HK-2 (cell line): ENCODE measurements at regions not wholly inside any gene's neighbourhood (a gene's known extent, or its start where the extent isn't known, plus 50 kb on each side); places are given as distances from the start of the nearest gene placed in this dataset.
A peak's percentile ranks its signal among the peaks of the same experiment; 100 is the strongest.
"Not testable (repeated sequence)": the region's sequence is repeated elsewhere in the genome, so short reads cannot be mapped to it uniquely, and the experiment has no call there.

ENCODE experiments used
- DNase-seq: peaks from one replicate; pipeline ENCODE4 v3.0.0-alpha.2; 2018; ENCODE audit not compliant: unreplicated experiment

DNA sequence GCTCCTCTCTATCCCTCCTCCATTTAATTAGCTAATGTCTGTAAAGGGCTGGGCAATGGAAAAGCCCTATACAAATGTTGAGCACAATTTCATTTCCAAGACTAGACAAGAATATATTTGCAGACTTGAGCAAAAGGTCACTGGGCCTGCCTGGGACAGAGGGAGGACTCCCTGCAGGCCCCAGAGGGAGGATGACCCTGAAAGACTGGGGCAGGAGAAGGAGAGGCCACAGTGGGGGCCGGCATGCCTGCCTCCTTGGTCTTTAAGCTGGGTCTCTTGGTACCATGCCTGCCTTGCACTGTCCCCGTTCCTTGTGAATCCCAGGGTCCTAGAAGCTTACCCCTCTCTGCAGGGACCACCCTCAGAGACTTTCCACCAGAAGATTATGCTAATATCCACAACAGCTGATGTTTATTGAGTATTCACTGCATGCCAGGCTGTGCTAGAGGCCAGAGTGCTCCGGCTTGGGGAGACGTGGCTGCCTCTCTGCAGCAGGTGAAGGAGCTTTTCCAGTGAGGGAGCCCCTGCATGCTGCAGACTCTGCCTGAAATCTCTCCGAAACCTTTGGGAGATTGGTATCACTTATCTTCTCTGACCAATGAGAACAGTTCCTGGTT lies 72.7 kb upstream of the HSPA9 start:
- no peak for DNase-seq

DNA sequence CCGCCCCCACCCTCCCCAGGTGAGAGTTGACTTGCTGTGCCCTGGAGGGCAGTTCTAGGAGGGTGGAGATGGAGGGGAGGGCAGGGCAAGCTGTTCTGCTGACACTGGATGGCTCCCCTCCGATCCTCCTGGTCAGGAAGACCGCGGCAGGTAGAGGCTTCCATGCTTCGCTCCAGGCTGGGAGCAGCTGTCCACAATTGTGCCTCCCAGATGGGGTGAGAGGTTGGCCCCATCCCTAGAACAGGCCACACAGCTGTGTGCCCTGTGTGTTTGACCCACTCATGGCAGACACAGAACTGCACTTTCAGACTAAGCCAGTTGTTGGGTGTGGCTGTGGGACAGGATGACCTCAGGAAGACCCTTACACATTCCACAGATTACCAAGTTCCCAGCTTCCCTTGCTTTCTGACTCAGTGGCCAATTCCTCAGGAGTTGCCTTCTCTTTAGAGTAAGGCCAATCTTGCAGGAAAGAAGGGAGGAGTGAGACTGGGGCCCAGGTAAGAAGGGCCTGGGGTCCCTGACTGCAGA lies 72.1 kb upstream of the HSPA9 start:
- no peak for DNase-seq

DNA sequence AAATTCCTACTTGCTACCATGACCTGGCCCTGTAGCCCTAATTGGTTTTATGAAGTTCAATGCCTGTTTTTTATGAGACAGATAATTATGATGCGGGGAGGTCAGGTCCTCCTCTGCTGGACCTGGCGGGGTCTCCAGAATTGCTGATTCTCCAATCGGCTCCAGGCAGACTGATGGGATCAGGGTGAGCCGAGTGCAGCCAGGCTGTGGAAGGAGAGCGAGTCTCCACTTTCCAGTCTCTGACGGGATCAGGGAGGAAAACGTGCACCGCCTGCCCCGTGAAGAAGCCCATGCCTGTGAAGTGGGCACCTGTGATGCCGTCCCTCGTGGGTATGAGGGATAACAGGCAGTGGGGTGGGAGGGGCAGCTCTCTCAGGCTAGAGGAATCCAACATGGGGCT lies 71.5 kb upstream of the HSPA9 start:
- DNase-seq: no peak

DNA sequence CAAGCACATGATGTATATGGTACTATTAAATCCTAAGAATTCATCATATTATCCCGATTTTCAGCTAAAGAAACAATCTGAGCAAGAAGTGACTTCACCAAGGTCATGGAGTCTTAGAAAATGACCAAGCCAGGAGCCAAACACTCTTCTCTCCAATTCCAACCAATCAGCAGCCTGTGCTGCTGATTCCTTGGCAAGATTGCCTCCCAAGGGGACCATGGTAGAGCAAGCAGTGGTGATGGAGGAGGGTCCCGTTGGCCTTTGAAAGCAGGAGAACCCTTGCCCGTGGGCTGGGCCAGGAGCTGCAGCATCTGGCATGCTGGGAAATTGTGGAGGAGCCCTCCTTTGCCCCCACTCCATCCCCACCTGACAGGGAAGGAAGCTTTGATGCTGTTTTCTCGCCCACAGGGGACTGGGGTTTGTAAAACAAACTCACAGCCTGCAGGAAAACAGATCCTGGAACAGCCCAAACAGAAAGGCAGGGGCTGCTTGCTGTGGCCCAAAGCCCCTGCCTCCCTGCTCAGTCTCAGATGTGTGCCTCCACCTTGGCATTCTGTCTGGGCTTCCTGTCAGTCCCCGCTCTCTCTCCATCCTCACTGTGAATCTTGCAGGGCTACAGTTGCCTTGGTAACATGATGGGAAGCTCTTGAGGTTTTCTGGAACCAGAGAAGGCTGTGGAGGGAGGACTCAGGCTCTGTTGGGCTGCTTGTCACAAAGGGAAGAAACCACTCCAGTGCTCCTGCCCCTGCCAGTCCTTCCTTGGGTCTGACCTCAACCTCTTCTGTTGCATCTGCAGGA lies 70.8 kb upstream of the HSPA9 start:
- DNase-seq: no peak

DNA sequence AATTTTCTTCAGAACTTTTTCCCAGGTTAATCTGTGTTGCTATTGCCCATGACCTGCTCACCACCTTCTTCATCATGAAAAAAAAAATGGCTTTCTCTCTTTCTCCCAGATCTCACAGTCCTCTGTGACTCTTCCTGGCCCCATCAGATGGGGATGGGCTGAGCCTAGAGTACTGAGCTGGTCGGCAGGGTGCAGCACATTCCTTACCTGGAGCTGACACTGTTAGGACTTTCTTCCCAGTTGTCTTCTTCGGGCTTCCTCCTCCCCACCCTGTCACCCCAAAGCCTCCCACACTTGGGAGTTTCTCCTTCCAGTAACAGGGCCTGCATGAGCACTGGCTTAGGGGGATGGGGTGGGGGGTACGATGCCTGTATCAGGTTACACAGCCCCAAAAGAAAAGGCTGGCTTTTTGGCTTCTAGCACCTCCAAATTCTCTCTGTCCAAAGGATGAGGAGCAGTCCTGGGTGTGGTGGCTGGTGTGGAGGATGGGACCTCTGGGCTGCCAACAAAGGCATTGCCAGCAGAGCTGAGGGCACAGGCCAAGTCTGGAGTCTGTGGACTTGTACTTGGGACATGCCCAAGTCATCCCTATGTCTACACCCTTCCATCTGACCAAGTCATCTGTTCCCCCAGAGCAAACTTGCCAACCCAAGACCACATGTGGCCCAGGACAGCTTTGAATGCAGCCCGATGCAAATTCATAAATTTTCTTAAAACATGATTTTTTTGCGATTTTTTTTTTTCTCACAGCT lies 68.0 kb upstream of the HSPA9 start:
- no peak for DNase-seq

DNA sequence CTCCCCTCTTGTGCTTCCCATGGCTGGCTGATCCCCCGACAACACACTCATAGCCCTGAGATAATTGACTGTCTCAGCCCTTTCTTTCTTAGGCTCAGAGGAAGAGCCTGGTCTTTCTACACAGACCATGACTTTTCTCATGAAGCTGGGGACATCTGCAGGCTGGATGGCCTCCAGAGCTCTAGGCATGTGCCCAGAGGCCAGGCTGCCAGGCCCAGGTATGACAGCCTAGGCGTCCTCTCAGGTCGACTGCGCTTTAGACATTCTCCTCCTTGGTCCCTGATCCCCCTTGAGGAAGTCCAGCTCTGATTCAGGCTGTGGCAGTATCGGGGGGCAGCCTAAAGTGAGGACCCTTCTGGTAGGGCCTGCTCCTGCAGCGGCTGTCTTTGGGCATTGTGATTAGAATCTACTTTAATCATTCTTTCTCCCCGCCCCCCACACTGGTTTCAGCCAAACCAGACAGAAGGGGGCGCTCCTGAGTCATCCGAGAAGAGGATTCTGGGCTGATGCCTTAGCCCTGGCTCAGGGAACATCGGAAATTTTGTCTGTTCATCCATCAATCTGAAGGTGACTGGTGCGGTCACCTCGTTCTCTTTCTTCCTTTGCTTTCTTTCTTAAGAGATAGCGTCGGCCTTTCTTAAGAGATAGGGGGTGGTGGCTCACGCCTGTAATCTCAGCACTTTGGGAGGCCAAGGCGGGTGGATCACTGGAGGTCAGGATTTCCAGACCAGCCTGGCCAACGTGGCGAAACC lies 66.5 kb upstream of the HSPA9 start:
- DNase-seq: peak; percentile 64

DNA sequence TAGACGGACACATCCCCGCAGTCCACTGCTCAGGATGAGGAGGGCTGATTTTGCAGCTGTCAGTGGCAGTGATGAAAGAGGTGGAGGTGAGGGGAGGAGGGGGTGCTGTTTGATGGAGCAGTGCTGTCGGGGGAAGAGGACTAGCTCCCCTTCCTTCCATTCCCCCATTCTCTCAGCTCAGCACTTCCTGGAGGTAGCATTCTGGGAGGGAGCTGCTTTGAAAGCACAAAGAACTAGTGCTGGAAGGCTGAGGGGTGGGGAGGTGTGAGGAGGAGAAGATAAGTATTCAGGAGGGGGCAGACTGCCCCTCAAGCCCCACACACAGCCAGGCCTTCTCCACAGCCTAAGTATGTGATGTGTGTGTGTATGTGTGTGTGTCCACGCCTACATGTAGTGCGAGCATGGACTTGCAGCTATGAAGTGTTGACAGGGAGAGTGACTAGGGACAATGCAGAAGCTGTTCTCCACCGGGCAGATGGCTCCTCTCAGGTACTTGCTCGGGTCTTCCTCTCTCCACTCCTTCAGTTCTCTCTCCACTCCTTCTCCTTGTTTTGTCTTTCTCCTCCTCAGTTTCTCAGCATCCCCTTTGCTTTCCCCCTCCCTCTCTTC lies 65.5 kb upstream of the HSPA9 start:
- DNase-seq: no peak

DNA sequence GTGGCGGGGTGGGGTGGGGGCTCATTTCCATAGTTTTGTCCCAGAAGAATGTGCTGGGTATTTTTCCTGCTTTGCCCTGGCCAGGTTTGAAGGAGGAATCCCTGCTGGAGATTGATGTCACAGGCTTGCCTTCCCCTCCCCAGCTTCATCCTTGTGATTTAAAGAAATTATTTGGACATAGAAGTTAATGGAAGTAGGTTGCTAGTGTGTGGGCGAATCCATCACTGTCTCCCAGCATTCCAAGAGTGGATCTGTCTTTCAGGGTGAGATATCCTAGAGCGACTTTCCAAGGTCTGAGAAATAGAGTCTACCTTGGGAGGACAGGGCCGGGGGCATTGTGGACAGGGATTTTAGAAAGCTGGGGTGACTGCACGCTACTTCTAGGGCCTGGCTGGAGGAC lies 64.9 kb upstream of the HSPA9 start:
- DNase-seq: no peak

DNA sequence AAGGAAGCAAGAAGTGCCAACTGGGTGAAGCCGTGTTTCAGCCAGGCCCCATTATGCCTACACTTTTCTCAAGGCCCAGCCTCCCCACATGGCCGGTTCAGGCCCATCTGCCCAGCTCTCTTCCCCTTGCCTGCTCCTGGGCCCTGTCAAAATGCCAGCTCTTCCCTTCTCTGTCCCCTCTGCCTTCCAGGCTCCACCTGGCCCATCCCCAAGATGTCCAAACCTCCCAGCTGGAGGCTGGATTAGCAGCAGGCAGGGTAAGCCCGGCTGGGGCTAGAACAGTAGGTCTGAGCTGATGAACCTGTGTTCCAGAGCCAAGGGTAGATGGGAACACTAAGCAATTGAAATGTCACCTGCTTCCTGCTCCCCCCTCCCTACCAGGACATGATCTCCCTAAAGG lies 64.1 kb upstream of the HSPA9 start:
- DNase-seq: no peak

DNA sequence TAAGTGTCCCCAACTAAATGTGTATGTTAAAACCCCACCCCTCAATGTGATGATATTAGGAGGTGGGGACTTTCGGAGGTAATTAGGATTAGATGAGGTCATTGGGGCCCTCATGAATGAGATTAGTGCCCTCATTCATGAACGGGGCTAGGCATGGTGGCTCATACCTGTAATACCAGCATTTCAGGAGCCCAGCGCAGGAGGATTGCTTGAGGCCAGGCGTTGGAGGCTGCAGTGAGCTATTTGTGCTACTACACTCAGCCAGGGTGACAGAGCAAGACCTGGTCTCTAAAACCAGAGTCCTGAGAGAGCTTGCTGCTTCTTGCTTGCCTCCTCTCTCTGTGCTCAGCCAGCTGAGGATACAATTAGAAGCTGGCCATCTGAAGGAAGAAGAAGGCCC lies 62.1 kb upstream of the HSPA9 start:
- DNase-seq: no peak

DNA sequence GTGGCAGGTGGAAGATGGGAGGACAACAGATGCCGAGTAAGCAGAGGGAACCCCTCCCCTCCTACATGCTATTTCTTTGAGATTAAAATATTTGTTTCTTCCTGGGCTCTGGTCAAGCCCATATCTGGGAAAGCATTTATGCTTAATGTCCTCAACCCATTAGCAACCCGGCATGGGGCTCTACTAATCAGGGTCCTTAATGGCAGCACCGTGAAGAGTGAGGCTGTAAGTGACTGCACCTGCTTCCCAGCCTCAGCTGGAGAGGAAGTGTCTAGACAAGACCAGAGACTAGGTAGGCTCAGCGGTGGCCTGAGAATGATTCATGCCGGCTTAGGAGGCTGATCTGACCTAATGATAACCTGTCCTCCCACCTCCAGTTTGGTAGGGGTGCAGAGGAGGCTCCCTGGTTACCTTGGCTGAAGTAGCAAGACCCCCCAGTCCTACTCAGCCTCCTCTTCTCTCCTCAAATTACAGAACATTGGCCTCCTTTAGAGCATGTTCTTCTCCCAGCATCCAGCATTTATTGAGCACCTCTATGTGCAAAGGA lies 61.3 kb upstream of the HSPA9 start:
- DNase-seq: no peak

DNA sequence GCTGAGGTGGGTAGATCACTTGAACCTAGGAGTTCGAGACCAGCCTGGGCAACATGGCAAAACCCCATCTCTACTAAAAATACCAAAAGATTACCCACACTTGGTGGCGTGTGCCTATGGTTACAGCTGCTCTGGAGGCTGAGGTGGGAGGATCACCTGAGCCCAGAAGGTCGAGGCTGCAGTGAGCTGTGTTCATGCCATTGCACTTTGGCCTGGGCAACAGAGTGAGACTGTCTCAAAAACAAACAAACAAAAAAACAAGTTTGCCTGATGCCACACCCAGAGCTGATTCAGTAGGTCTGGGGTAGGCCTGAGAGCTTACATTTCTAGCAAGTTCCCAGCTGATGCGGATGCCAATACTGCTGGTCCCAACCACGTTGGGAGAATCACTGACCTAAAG lies 60.5 kb upstream of the HSPA9 start:
- DNase-seq: no peak

DNA sequence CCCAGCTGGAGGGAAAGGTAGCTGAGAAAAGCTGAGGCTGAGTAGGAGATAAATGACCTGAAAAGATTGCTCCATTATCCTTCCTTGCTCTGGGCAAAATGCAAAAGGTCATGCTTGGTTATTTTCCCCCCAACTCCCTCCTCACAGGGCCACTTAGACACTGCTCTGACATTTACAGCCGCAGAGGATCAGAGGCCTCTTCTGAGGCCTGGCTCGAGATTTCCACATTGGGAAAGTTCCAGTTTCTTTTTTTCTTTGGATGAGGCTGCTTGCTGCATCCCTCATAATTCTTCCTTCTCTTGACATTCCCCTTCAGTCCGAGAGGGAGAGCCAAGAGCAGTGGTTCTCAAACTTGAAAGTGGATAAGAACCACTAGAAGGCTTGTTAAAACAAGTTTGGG lies 60.1 kb upstream of the HSPA9 start:
- no peak for DNase-seq

DNA sequence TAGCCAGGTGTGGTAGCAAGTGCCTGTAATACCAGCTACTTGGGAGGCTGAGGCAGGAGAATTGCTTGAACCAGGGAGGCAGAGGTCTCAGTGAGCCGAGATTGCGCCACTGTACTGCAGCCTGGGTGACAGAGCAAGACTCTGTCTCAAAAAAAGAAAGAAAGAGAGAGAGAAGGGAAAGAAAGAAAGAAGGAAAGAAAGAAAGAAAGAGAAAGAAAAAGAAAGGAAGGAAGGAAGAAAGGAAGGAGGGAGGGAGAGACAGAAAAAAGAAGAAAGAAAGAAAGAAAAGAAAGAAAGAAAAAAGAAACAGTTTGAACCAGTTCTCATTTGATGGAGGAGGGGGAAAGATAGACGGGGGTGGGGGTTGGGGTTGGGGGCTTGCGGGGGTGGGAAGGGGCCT lies 59.6 kb upstream of the HSPA9 start:
- not testable (repeated sequence) for DNase-seq

DNA sequence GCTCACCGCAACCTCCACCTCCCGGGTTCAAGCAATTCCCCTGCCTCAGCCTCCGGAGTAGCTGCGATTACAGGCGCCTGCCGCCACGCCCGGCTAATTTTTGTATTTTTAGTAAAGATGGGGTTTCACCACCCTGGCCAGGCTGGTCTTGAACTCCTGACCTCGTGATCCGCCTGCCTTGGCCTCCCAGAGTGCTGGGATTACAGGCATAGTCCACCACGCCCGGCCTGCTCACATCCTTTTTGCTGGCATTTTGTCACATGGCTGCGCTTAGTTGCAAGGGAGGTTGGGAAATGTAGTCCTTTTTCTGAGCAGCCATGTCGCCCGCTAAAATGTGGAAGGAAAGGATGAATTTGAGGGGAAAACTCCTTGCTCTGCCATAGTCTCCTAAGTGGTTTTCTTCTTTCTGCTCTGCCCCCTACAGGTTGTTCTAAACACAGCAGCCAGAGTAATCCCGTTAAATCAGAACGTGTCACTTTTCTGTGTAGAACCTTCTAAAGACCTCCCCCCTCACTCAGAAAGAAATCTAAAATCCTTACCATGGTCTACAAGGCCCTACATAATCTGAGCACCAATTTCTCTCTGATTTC lies 57.8 kb upstream of the HSPA9 start:
- DNase-seq: no peak

DNA sequence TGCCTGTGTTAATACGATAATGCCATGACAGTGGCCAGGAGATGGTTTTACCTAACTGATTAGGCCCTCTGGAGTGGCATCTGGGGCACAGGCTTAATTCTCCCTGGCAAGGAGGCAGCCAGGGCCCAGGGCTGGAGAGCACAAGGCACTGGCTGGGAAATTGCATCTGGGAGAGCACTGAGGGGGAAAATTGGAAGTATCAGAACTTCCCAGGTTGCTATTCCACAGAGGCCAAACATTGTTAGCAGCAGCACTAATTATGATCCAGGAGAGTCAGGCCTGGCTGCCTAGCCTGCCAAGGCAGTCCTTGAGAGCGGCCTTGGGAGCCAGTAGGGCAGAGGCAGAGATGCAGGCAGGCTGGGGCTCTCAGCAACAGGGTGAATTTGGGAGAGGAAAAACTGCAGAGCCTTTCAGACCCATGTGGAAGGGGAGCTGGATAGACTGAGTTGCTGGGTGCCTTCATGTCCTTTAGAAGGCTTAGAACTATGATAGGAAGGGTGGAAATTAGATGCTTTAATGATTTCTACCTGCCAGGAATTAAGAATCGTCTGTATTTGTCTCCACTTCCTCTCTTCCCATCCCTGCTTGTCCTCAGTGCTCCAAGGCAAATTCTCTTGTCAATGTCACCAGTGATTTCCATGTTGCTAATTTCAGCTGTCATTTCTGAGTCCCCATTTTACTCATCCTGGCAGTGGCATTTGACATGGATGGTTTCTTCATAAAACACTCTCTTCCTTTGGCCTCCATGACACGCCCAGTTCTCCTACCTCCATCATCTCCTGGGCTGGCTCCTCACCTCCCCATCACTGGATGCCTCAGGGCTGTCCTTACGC lies 56.1 kb upstream of the HSPA9 start:
- no peak for DNase-seq

DNA sequence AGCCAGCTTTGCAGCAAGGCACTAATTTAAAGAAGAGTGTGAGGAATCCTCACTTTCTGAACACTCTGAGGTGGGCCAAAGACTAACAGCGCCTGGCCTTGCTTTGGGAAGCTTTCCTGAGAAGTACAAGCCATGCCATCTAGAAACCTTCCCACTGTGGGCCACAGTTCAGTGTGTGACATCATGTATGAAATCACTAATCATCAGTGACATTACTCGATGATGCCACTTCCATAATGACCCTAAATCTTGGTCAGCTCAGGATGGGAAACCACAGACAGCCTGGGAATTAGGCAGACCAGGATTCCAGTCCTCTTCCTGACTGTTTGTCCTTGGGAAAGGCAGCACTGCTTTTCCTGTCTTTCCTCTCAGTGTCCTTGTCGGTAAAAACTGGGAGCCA lies 54.2 kb upstream of the HSPA9 start:
- DNase-seq: no peak

DNA sequence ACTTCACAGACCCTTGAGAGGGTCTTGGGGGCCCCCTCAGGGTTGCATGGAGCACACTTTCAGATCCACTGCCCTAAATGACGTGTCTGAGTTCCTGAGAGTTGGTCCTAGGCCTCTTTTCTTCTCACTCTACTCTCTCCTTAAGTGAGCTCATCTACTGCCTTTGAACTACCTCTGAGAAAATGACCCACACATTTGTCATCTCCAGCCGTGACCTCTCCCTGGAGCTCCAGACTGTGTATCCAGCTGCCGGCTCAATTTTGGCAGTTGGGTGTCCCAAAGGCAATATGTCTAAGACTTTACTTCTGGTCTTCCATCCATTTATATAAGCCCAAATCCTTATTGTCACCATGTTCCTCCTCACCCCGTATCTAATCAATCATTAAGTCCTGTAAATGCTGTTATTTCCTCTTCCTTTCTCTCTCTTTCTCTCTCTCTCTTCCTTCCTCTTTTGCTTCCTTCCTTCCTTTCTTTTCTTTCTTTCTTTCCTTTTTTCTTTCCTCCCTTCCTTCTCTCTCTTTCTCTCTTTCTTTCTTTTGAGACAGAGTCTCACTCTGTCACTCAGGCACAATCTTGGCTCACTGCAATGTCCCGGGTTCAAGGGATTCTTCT lies 51.2 kb upstream of the HSPA9 start:
- no peak for DNase-seq

DNA sequence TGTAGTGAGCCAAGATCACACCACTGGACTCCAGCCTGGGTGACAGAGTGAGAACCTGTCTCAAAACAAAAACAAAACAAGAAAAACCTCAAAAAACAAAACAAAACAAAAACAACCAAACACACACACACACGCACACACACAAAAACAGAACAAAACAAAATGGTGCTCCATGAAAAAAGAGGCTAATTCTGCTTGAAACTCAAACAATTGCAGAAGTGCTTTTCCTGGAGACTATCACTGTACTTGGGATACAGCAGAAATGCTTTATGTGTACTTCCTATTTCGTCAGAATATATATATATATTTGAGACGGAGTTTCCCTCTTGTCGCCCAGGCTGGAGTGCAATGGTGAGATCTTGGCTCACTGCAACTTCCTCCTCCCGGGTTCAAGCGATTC lies 49.9 kb upstream of the HSPA9 start:
- DNase-seq: no peak
